Neutrophil (primary cell): ENCODE measurements at regions not wholly inside any gene's neighbourhood (a gene's known extent, or its start where the extent isn't known, plus 50 kb on each side); places are given as distances from the start of the nearest gene placed in this dataset.

ENCODE experiments used
- H3K27ac ChIP-seq: fragments of 200-600 bp; sonication (generic); 2 replicates; pipeline ENCODE4 v1.5.1; 2016; ENCODE audit warnings: mild to moderate bottlenecking, moderate library complexity
- H3K27me3 ChIP-seq: fragments of 200-600 bp; sonication (generic); 2 replicates; pipeline ENCODE4 v1.6.0; 2016; ENCODE audit warnings: mild to moderate bottlenecking
- H3K36me3 ChIP-seq: fragments of 200-600 bp; sonication (generic); 2 replicates; pipeline ENCODE4 v1.5.1; 2017
- H3K4me1 ChIP-seq, 2 experiments: fragments of 200-600 bp in 1 of 2; sonication (generic) in 1 of 2; 1 replicate in 1 of 2; 2 replicates in 1 of 2; pipeline versions ENCODE4 v1.5.1 to v1.6.1; 2013 to 2016; ENCODE audit warnings: low read depth in 1 of 2, low read length in 1 of 2, mild to moderate bottlenecking in 1 of 2, moderate library complexity in 1 of 2; ENCODE audit not compliant: control insufficient read depth in 1 of 2, insufficient read depth in 1 of 2
- H3K4me3 ChIP-seq, 2 experiments: fragments of 200-600 bp in 1 of 2; sonication (generic) in 1 of 2; 1 replicate in 1 of 2; 2 replicates in 1 of 2; pipeline ENCODE4 v1.5.1; 2013 to 2016; ENCODE audit warnings: low read depth in 1 of 2, low read length in 1 of 2, mild to moderate bottlenecking in 1 of 2, moderate library complexity in 1 of 2
- H3K9me3 ChIP-seq: fragments of 200-600 bp; sonication (generic); 2 replicates; pipeline ENCODE4 v1.5.1; 2016
- TF ChIP-seq, protein P1 (sequence below): fragments of 200-600 bp; sonication (generic); IDR thresholded peaks from 2 replicates; pipeline ENCODE4 v1.5.1; 2016; ENCODE audit warnings: antibody characterized with exemption

DNA sequence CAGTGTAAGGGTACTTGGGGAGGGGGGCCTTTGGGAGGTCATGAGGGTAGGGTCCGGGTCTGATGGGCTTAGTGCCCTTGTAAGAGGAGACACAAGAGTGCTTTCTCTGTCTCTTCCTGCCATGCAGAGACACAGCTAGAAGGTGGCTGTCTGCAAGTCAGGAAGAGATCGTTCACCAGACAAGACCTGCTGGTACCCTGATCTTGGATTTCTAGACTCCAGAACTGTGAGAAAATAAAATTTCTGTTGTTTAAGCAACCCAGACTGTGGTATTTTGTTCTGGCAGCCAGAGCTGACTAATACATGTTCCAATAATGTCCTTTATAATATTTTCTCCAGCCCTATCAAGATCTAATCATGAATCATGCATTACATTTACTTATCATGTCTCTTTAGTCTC lies 130.0 kb upstream of the VEPH1 start:
- H3K9me3 ChIP-seq: no peaks in the 10 kb centered on the region
- H3K27ac ChIP-seq: no peak overlapping the region
- peaks cover 12% of the 10 kb centered on the region for H3K27me3 ChIP-seq
- H3K4me3 ChIP-seq: no peak overlapping the region
- H3K4me1 ChIP-seq: no peaks in the 10 kb centered on the region
- TF ChIP-seq, protein P1, sequence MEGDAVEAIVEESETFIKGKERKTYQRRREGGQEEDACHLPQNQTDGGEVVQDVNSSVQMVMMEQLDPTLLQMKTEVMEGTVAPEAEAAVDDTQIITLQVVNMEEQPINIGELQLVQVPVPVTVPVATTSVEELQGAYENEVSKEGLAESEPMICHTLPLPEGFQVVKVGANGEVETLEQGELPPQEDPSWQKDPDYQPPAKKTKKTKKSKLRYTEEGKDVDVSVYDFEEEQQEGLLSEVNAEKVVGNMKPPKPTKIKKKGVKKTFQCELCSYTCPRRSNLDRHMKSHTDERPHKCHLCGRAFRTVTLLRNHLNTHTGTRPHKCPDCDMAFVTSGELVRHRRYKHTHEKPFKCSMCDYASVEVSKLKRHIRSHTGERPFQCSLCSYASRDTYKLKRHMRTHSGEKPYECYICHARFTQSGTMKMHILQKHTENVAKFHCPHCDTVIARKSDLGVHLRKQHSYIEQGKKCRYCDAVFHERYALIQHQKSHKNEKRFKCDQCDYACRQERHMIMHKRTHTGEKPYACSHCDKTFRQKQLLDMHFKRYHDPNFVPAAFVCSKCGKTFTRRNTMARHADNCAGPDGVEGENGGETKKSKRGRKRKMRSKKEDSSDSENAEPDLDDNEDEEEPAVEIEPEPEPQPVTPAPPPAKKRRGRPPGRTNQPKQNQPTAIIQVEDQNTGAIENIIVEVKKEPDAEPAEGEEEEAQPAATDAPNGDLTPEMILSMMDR: no peak
- H3K36me3 ChIP-seq: no peaks in the 10 kb centered on the region

DNA sequence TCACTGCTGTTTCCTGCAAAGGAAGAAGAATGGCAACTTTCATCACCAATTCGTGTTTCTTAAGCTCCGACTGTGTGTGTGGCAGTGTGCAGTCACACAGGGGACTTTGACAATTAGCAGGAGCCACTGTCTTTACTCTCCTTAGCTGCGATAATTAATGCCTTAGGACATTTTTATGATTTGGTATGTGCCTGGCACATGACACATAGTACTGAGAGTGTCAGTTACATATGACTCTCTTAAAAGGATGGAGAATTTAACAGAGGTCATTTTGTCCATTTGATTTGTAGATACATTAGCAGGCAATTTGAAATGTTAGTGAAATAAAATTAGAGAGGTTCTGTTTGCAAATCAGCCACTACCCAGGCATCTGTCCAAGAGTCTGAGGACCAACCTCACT lies 128.9 kb upstream of the VEPH1 start:
- Histone ChIP-seq H3K4me3 (no peak overlapping the region), H3K4me1 (no peaks in the 10 kb centered on the region), H3K27ac (no peak overlapping the region), H3K9me3 (no peaks in the 10 kb centered on the region), H3K36me3 (no peaks in the 10 kb centered on the region), H3K27me3 (peaks cover 12% of the 10 kb centered on the region)
- TF ChIP-seq, protein P1: no peak

DNA sequence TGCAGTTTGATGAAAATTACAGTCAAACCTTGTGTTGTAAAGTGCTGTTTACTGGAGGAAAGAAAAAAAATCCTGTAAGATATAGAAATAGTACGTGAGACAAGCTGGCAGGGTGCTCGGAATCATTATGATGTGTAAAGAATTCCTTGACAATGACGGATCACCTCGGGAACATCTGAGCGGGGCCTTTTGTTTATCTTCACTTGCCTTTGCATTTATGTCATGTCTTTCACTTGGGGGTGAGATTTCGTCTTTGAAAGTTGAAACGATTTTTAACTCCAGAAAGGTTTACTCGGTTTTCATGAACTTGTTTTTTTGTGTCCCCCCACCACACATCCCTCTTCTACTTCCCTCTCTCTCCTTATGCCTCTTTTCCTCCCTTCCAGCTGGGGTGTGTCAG lies 128.3 kb upstream of the VEPH1 start:
- TF ChIP-seq, protein P1: no peak
- Histone ChIP-seq H3K27ac (no peak overlapping the region), H3K9me3 (no peaks in the 10 kb centered on the region), H3K4me3 (no peak overlapping the region), H3K4me1 (no peaks in the 10 kb centered on the region), H3K36me3 (no peaks in the 10 kb centered on the region), H3K27me3 (peaks cover 12% of the 10 kb centered on the region)

DNA sequence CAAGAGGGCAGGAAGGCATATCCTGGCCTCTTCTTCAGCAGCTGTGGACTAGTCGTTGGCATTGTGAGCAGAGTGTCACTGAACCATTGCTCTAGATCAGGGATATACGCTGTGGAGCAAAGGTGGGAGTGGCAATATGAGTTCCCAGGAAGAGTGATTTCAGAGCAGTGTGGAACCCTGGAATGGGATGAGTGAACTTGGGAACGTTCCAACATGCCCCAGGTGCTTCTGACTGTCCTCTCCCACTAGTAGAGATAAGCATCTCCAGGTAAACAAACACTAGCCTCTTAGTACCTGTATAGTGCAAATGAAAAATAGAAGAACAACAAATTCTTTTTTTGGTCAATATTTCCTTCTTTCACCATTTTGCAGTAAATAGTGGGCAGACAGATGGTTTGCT lies 123.6 kb upstream of the VEPH1 start:
- Histone ChIP-seq H3K36me3 (no peaks in the 10 kb centered on the region), H3K27me3 (peaks cover 29% of the 10 kb centered on the region), H3K4me3 (no peak overlapping the region), H3K27ac (no peak overlapping the region), H3K4me1 (no peaks in the 10 kb centered on the region), H3K9me3 (no peaks in the 10 kb centered on the region)
- TF ChIP-seq, protein P1: no peak

DNA sequence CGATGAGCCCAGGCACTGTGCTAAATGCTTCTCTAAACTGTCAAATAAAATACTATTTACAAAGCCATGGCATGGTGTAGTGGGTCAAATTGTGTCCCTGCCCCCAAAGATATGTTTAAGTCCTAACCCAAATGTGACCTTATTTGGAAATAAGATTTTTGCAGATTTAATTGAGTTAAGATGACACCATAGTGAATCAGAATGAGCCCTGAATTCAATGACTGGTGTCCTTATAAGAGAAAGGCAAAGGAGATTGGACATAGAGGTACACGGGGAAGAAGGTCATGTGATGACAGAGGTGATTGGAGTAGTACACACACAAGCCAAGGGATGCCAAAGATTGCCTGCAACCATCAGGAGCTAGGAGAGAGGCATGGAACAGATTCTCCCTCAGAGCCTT lies 121.6 kb upstream of the VEPH1 start:
- TF ChIP-seq, protein P1: no peak
- Histone ChIP-seq H3K4me3 (no peak overlapping the region), H3K27ac (no peak overlapping the region), H3K27me3 (peaks cover 24% of the 10 kb centered on the region), H3K4me1 (no peaks in the 10 kb centered on the region), H3K36me3 (no peaks in the 10 kb centered on the region), H3K9me3 (no peaks in the 10 kb centered on the region)

DNA sequence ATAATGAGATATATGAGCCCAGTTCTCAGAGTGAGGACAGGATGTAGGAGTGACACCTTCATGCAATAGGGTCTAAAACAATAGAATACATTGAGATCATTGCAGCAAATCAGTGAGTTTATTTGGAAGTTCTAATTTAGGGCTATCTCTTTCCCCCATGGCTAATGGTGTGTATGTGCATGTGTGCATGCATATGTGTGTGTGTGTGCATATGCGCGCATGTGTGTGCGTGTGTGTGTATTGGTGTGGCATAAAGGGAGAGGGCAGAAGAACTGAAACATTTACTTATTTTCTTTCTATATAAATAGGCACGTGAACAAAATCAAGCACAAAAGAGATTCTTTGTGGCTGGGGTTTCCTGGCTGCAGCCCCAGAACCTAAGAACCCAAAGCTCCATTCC lies 115.7 kb upstream of the VEPH1 start:
- Histone ChIP-seq H3K9me3 (no peaks in the 10 kb centered on the region), H3K4me1 (no peaks in the 10 kb centered on the region), H3K36me3 (no peaks in the 10 kb centered on the region), H3K4me3 (no peak overlapping the region), H3K27ac (no peak overlapping the region), H3K27me3 (peaks cover 23% of the 10 kb centered on the region)
- TF ChIP-seq, protein P1: no peak
